ENCODE measurements at regions not wholly inside any gene's neighbourhood (a gene's known extent, or its start where the extent isn't known, plus 50 kb on each side); places are given as distances from the start of the nearest gene placed in this dataset.

- Mint-ChIP-seq H3K27me3 (peaks cover 11% of the 10 kb centered on the region), H3K27ac (no peak overlapping the region), H3K4me3 (no peak overlapping the region), H3K9me3 (no peaks in the 10 kb centered on the region), H3K36me3 (no peaks in the 10 kb centered on the region), H3K4me1 (no peaks in the 10 kb centered on the region)
- no peak for DNase-seq
These were observed 445.8 kb downstream of the RPS24 start for GRCh38 chr10:78479467-78479866.

- H3K27me3 Mint-ChIP-seq: peaks cover 15% of the 10 kb centered on the region
- no peak overlapping the region for H3K4me3 Mint-ChIP-seq
- no peak for DNase-seq
- H3K4me1 Mint-ChIP-seq: no peaks in the 10 kb centered on the region
- no peak overlapping the region for H3K27ac Mint-ChIP-seq
- H3K36me3 Mint-ChIP-seq: no peaks in the 10 kb centered on the region
- H3K9me3 Mint-ChIP-seq: no peaks in the 10 kb centered on the region
These were observed 448.2 kb downstream of the RPS24 start for GRCh38 chr10:78481842-78482241.

GRCh38 chr10:78483641-78484040 lies 450.0 kb downstream of the RPS24 start:
- no peak for DNase-seq
- H3K27ac Mint-ChIP-seq: no peak overlapping the region
- H3K27me3 Mint-ChIP-seq: peaks cover 15% of the 10 kb centered on the region
- H3K4me1 Mint-ChIP-seq: no peaks in the 10 kb centered on the region
- H3K4me3 Mint-ChIP-seq: no peak overlapping the region
- no peaks in the 10 kb centered on the region for H3K9me3 Mint-ChIP-seq
- no peaks in the 10 kb centered on the region for H3K36me3 Mint-ChIP-seq

GRCh38 chr10:78489034-78489433 lies 455.4 kb downstream of the RPS24 start:
- H3K27me3 Mint-ChIP-seq: peaks cover 23% of the 10 kb centered on the region
- H3K27ac Mint-ChIP-seq: no peak overlapping the region
- no peaks in the 10 kb centered on the region for H3K4me1 Mint-ChIP-seq
- no peak overlapping the region for H3K4me3 Mint-ChIP-seq
- no peak for DNase-seq
- peaks cover 2% of the 10 kb centered on the region for H3K36me3 Mint-ChIP-seq
- peaks cover 20% of the 10 kb centered on the region for H3K9me3 Mint-ChIP-seq

GRCh38 chr10:78491812-78492211 lies 458.1 kb downstream of the RPS24 start:
- H3K27me3 Mint-ChIP-seq: peaks cover 24% of the 10 kb centered on the region
- H3K4me1 Mint-ChIP-seq: no peaks in the 10 kb centered on the region
- no peak overlapping the region for H3K4me3 Mint-ChIP-seq
- H3K9me3 Mint-ChIP-seq: peaks cover 20% of the 10 kb centered on the region
- H3K27ac Mint-ChIP-seq: no peak overlapping the region
- H3K36me3 Mint-ChIP-seq: peaks cover 2% of the 10 kb centered on the region
- DNase-seq: no peak

GRCh38 chr10:78492424-78492823 lies 458.8 kb downstream of the RPS24 start:
- no peak overlapping the region for H3K27ac Mint-ChIP-seq
- H3K4me3 Mint-ChIP-seq: no peak overlapping the region
- H3K27me3 Mint-ChIP-seq: peaks cover 28% of the 10 kb centered on the region
- no peak for DNase-seq
- peaks cover 2% of the 10 kb centered on the region for H3K36me3 Mint-ChIP-seq
- H3K9me3 Mint-ChIP-seq: peaks cover 20% of the 10 kb centered on the region
- H3K4me1 Mint-ChIP-seq: no peaks in the 10 kb centered on the region

- Mint-ChIP-seq H3K36me3 (peaks cover 2% of the 10 kb centered on the region), H3K9me3 (peaks cover 20% of the 10 kb centered on the region), H3K27ac (no peak overlapping the region), H3K4me3 (no peak overlapping the region), H3K27me3 (peaks cover 33% of the 10 kb centered on the region), H3K4me1 (no peaks in the 10 kb centered on the region)
- no peak for DNase-seq
These were observed 460.5 kb downstream of the RPS24 start for GRCh38 chr10:78494179-78494578.

GRCh38 chr10:78502210-78502936 lies 468.7 kb downstream of the RPS24 start:
- Mint-ChIP-seq H3K27me3 (peaks cover 5% of the 10 kb centered on the region), H3K9me3 (no peaks in the 10 kb centered on the region), H3K27ac (no peak overlapping the region), H3K4me3 (no peak overlapping the region), H3K4me1 (peaks cover 3% of the 10 kb centered on the region), H3K36me3 (no peaks in the 10 kb centered on the region)
- DNase-seq: no peak

- Mint-ChIP-seq H3K27ac (no peak overlapping the region), H3K27me3 (no peaks in the 10 kb centered on the region), H3K4me1 (peaks cover 3% of the 10 kb centered on the region), H3K4me3 (no peak overlapping the region), H3K36me3 (no peaks in the 10 kb centered on the region), H3K9me3 (no peaks in the 10 kb centered on the region)
- DNase-seq: no peak
These were observed 470.5 kb downstream of the RPS24 start for GRCh38 chr10:78504181-78504580.

GRCh38 chr10:78505657-78506056 lies 472.0 kb downstream of the RPS24 start:
- no peak for DNase-seq
- Mint-ChIP-seq H3K4me1 (peaks cover 3% of the 10 kb centered on the region), H3K36me3 (no peaks in the 10 kb centered on the region), H3K4me3 (no peak overlapping the region), H3K27ac (no peak overlapping the region), H3K27me3 (no peaks in the 10 kb centered on the region), H3K9me3 (no peaks in the 10 kb centered on the region)

- Mint-ChIP-seq H3K27ac (no peak overlapping the region), H3K4me1 (peaks cover 3% of the 10 kb centered on the region), H3K27me3 (no peaks in the 10 kb centered on the region), H3K4me3 (no peak overlapping the region), H3K36me3 (no peaks in the 10 kb centered on the region), H3K9me3 (no peaks in the 10 kb centered on the region)
- DNase-seq: no peak
These were observed 473.0 kb downstream of the RPS24 start for GRCh38 chr10:78506614-78507013.

- no peaks in the 10 kb centered on the region for H3K27me3 Mint-ChIP-seq
- no peaks in the 10 kb centered on the region for H3K9me3 Mint-ChIP-seq
- H3K4me1 Mint-ChIP-seq: no peaks in the 10 kb centered on the region
- no peaks in the 10 kb centered on the region for H3K36me3 Mint-ChIP-seq
- DNase-seq: no peak
- no peak overlapping the region for H3K27ac Mint-ChIP-seq
- no peak overlapping the region for H3K4me3 Mint-ChIP-seq
These were observed 474.0 kb downstream of the RPS24 start for GRCh38 chr10:78507510-78508160.

GRCh38 chr10:78508955-78509748 lies 475.5 kb downstream of the RPS24 start:
- H3K4me3 Mint-ChIP-seq: no peak overlapping the region
- no peak overlapping the region for H3K27ac Mint-ChIP-seq
- H3K4me1 Mint-ChIP-seq: no peaks in the 10 kb centered on the region

GRCh38 chr10:78510566-78511323 lies 477.1 kb downstream of the RPS24 start:
- DNase-seq: no peak
- H3K27me3 Mint-ChIP-seq: no peaks in the 10 kb centered on the region
- no peaks in the 10 kb centered on the region for H3K36me3 Mint-ChIP-seq
- H3K4me1 Mint-ChIP-seq: no peaks in the 10 kb centered on the region
- H3K4me3 Mint-ChIP-seq: no peak overlapping the region
- no peak overlapping the region for H3K27ac Mint-ChIP-seq
- no peaks in the 10 kb centered on the region for H3K9me3 Mint-ChIP-seq

More at GRCh38 chr10:78508955-78509748, 475.5 kb downstream of the RPS24 start:
- no peaks in the 10 kb centered on the region for H3K27me3 Mint-ChIP-seq
- no peak for DNase-seq
- no peaks in the 10 kb centered on the region for H3K9me3 Mint-ChIP-seq
- H3K36me3 Mint-ChIP-seq: no peaks in the 10 kb centered on the region

Data from activated naive CD8-positive, alpha-beta T cell treated with anti-CD3 and anti-CD28 coated beads for 36 hours (primary cell).